ENCODE measurements at regions not wholly inside any gene's neighbourhood (a gene's known extent, or its start where the extent isn't known, plus 50 kb on each side); places are given as distances from the start of the nearest gene placed in this dataset.

- H3K36me3 ChIP-seq (ENCODE audit: insufficient read depth, low read length) = no peaks in the 10 kb centered on the region
- H3K9me2 ChIP-seq (ENCODE audit: low read depth, low read length) = no peaks in the 10 kb centered on the region
- TF ChIP-seq CTCF (IDR thresholded peaks at IDR 0.05; ENCODE audit: low read length) = no peak
- TF ChIP-seq EZH2 (IDR thresholded peaks at IDR 0.05; ENCODE audit: borderline replicate concordance, low read length) = no peak
- H3K4me1 ChIP-seq (ENCODE audit: insufficient read depth, low read length, severe bottlenecking) = no peaks in the 10 kb centered on the region
- H3K4me3 ChIP-seq (ENCODE audit: low read depth, low read length, poor library complexity, severe bottlenecking) = no peak overlapping the region
- no peaks in the 10 kb centered on the region for H3K9me3 ChIP-seq (ENCODE audit: low read length)
- H3F3A ChIP-seq (ENCODE audit: insufficient read depth, low read length) = no peaks in the 10 kb centered on the region
- H3K9ac ChIP-seq (ENCODE audit: low read length) = no peak overlapping the region
- H2AFZ ChIP-seq (ENCODE audit: low read length) = no peak overlapping the region
- H3K27ac ChIP-seq (ENCODE audit: low read depth, low read length, poor library complexity, severe bottlenecking) = no peak overlapping the region
- no peak overlapping the region for H3K4me2 ChIP-seq (ENCODE audit: low read length)
- no peaks in the 10 kb centered on the region for H3K79me2 ChIP-seq (ENCODE audit: insufficient read depth, low read length)
- no peaks in the 10 kb centered on the region for H4K20me1 ChIP-seq (ENCODE audit: insufficient read depth, low read length)
- H3K27me3 ChIP-seq (ENCODE audit: insufficient read depth, low read length) = no peaks in the 10 kb centered on the region
Measured at GRCh38 chrX:75648803-75649588, 126.2 kb upstream of the ZDHHC15 start.

DNA sequence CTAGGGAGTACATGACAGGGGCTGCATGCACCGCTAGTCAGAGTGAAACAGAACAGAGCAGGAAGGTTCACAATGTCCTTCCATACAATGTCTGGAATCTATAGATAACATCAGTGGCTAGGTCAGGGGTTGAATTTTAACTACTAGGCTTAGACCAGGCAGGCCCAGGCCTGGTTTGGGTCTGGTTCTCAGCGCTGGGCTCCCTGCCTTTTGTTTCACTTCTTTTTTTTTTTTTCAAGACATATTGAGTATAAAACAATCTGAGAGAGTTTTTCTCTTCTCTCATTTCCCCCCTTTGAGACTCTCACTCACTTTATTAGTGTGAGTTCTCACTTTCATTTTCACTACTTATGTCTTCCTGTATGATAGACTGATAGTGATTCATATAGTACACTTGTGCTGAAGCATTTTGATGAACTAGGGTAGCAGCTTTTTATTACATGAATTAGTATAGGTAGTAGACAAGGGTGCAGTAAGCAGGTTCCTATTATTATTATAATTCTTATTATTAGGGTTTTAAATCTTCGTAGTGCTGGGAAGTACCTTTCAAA, 120.0 kb upstream of the ZDHHC15 start:
- Histone ChIP-seq H3K4me3 (ENCODE audit: low read depth, low read length, poor library complexity, severe bottlenecking) (no peak overlapping the region), H3K27me3 (ENCODE audit: insufficient read depth, low read length) (no peaks in the 10 kb centered on the region), H3K9ac (ENCODE audit: low read length) (no peak overlapping the region), H4K20me1 (ENCODE audit: insufficient read depth, low read length) (no peaks in the 10 kb centered on the region), H3K36me3 (ENCODE audit: insufficient read depth, low read length) (no peaks in the 10 kb centered on the region), H3K9me2 (ENCODE audit: low read depth, low read length) (no peaks in the 10 kb centered on the region), H3K4me2 (ENCODE audit: low read length) (no peak overlapping the region), H3F3A (ENCODE audit: insufficient read depth, low read length) (no peaks in the 10 kb centered on the region), H3K4me1 (ENCODE audit: insufficient read depth, low read length, severe bottlenecking) (no peaks in the 10 kb centered on the region), H3K79me2 (ENCODE audit: insufficient read depth, low read length) (no peaks in the 10 kb centered on the region), H2AFZ (ENCODE audit: low read length) (no peak overlapping the region), H3K27ac (ENCODE audit: low read depth, low read length, poor library complexity, severe bottlenecking) (no peak overlapping the region), H3K9me3 (ENCODE audit: low read length) (no peaks in the 10 kb centered on the region)
- TF ChIP-seq EZH2 (IDR thresholded peaks at IDR 0.05; ENCODE audit: borderline replicate concordance, low read length) (no peak), CTCF (IDR thresholded peaks at IDR 0.05; ENCODE audit: low read length) (no peak)

DNA sequence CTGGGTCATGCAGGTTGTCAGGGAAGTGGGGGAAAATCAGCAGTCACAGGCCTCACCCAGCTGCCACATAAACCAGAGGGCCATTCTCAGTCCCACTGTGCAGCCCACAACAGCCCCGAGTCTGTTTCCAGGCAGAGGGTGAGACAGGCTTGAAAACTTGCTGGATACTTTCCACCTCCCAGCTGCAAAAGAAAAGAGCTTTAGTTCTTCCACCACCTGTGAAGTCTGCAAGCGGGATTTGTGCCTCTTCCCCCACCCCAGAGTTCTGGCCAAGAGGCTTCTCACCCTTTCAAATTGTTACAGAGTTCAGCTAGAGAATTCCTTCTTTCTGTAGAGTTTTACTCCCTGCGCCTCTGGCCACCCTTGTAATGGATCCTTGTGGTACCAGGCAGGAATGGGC, 115.5 kb upstream of the ZDHHC15 start:
- H3K4me3 ChIP-seq (ENCODE audit: low read depth, low read length, poor library complexity, severe bottlenecking) = no peak overlapping the region
- no peaks in the 10 kb centered on the region for H4K20me1 ChIP-seq (ENCODE audit: insufficient read depth, low read length)
- H3F3A ChIP-seq (ENCODE audit: insufficient read depth, low read length) = no peaks in the 10 kb centered on the region
- H3K4me1 ChIP-seq (ENCODE audit: insufficient read depth, low read length, severe bottlenecking) = no peaks in the 10 kb centered on the region
- no peaks in the 10 kb centered on the region for H3K27me3 ChIP-seq (ENCODE audit: insufficient read depth, low read length)
- H3K9me2 ChIP-seq (ENCODE audit: low read depth, low read length) = no peaks in the 10 kb centered on the region
- H3K36me3 ChIP-seq (ENCODE audit: insufficient read depth, low read length) = no peaks in the 10 kb centered on the region
- TF ChIP-seq CTCF (IDR thresholded peaks at IDR 0.05; ENCODE audit: low read length) (no peak), EZH2 (IDR thresholded peaks at IDR 0.05; ENCODE audit: borderline replicate concordance, low read length) (no peak)
- H3K9me3 ChIP-seq (ENCODE audit: low read length) = no peaks in the 10 kb centered on the region
- H3K79me2 ChIP-seq (ENCODE audit: insufficient read depth, low read length) = no peaks in the 10 kb centered on the region
- no peak overlapping the region for H2AFZ ChIP-seq (ENCODE audit: low read length)
- H3K27ac ChIP-seq (ENCODE audit: low read depth, low read length, poor library complexity, severe bottlenecking) = no peak overlapping the region
- H3K9ac ChIP-seq (ENCODE audit: low read length) = no peak overlapping the region
- no peak overlapping the region for H3K4me2 ChIP-seq (ENCODE audit: low read length)

Measured in OCI-LY1 (cell line).